HG03354 (cell line): ENCODE measurements at regions not wholly inside any gene's neighbourhood (a gene's known extent, or its start where the extent isn't known, plus 50 kb on each side); places are given as distances from the start of the nearest gene placed in this dataset.
"Not testable (repeated sequence)": the region's sequence is repeated elsewhere in the genome, so short reads cannot be mapped to it uniquely, and the experiment has no call there.

ENCODE experiments used
- ATAC-seq: cut with Tn5 transposase; IDR thresholded peaks from one replicate; pipeline ENCODE4 v1.9.1; 2021; ENCODE audit warnings: mild to moderate bottlenecking; ENCODE audit not compliant: unreplicated experiment, poor library complexity, severe bottlenecking

DNA sequence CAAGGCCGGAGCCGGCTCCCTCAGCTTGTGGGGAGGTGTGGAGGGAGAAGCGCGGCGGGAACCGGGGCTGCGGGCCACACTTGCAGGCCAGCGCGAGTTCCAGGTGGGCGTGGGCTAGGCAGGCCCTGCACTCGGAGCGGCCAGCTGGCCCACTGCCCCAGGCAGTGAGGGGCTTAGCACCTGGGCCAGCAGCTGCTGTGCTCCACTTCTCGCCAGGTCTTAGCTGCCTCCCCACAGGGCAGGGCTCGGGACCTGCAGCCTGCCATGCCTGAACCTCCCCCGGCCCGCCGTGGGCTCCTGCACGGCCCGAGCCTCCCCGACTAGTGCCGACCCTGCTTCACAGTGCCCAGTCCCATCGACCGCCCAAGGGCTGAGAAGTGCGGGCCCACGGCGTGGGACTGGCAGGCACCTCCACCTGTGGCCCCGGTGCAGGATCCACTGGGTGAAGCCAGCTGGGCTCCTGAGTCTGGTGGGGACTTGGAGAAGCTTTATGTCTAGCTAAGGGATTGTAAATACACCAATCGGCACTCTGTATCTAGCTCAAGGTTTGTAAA, 131.8 kb downstream of the KDR start:
- ATAC-seq: not testable (repeated sequence)

DNA sequence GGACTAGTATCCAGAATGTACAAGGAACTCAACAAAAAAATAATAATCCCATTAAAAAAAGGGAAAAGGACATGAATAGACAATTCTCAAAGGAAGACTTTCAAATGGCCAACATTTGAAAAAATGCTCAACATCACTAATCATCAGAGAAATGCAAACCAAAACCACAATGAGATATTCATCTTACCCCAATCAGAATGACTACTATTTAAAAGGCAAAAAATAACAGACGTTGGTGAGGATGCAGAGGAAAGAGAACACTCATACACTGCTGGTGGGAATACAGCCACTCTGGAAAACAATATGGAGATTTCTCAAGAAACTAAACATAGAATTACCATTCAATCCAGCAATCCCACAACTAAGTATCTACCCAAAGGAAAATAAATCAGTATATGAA, 133.1 kb downstream of the KDR start:
- ATAC-seq: no peak

DNA sequence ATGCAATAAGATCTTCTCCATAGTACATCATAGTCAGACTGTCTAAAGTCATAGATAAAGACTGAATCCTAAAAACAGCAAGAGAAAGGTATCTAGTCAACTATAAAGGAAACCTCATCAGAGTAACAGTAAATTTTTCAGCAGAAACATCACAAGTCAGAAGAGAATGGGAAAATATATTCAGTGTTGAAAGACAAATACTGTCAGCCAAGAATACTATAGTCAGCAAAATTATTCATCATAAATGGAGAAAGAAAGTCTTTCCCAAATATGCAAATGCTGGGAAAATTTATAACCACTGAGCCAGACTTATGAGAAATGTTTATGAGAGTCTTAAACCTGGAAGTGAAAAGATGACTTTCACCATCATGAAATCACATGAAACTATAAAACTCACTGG, 136.7 kb downstream of the KDR start:
- no peak for ATAC-seq

DNA sequence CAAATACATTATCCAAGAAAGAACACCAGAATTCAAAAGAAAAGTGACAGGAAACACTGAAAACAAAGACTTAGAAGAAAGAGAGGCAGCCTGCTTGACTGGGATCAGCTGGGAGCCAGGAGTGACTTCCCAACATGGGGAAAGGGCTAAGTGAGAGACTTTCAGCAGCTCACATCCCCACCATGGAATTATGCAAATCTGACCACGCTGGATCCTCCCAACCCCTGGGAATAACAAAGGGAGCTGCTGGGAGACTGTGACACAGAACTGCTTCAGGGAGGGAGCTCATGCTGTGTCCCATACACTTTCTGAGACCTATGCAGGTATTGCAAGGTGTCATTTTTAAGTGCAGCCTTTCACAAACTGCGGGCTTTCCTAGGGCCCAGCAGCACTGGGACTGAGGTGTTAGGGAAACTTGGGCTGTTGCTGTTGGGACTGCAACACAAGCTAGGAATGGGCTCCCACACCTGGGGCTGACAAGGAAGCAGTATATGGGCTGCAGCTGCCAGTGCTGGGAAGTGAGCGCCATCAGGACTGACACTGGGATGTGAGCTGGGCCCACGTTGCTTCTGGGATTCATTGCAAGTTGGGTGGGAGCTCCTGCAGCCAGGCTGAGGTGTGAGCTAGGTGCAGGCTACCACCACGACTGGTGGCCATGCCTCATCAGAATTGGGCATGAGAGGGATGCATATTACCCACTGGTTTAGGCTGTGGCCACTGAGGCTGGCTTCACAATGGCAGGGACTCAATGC, 139.1 kb downstream of the KDR start:
- no peak for ATAC-seq

DNA sequence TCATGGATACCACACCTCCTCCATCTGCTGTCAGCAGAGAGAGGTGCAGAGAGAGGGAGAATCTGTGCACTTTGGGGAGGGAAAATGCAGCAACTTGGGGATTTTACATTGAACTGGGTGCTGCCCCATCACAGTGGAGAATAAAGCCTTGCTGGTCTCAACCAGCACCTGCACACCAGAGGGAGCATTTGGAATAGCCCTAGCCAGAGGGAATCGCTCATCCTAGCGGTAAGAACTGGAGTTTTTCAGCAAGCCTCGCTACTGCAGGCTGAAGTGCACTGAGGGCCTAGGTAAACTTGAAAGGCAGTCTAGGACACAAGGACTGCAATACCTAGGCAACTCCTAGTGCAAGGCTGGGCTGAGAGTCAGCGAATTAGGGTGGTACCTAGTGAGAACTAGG, 148.7 kb downstream of the KDR start:
- ATAC-seq: no peak

DNA sequence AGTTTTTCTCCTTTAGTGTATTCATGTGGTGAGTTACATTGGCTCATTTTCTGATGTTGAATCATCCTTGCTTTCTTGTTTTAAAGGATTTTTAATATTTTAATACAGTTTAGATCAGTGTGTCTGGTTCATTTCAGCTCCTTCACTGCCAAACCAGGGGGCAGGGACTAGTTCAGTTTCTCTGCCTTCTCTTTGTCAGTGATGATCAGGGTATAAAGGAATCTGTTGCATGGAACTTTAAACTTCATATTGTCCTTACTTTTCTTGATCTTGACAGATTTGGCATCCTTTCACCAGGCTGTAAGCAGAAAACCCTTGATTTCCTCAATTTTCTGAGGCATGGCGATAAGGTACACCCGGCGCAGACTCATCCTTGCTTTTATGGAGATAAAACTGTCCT, 149.4 kb downstream of the KDR start:
- ATAC-seq: no peak

DNA sequence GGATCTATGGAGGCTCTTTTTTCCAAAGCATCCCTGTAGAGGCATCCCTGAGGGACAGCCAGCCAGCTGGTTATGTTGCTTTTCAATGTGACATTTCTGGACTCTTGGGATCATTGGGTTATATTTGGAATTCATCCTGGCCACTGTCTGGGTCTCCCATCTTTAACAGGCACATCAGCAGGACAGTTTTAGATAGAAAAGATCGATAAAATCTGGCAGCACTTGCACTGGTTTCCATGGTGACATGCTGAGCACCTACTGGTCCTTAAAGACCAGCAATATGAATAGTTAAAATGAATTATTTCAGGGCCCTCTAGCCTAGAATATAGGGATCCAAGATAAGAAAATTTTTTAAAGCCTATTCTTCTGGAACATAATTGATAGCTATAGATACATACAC, 151.6 kb downstream of the KDR start:
- ATAC-seq: no peak

DNA sequence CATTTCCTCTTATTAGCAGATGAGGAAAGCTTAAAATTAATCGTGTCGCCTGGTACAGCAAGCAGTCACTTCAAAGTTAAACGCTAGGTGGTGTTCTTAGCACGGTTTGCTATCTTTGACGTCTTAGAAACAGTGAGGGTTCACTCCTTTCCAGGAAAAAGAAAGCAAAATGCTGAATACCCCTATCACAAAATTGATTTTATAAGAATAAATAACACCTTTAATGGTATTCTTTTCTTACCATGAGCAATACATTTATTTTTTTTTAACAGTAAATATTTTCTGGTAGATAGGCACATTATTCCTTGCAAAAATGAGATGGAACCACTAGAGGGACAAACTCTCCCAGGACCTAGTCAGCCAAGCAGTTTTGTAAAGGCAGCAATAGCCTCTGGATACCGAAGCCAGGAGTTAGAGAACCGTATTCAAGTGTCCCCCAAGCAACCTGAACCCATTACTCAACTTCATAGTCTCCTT, 153.9 kb downstream of the KDR start:
- ATAC-seq: peak; percentile 86

DNA sequence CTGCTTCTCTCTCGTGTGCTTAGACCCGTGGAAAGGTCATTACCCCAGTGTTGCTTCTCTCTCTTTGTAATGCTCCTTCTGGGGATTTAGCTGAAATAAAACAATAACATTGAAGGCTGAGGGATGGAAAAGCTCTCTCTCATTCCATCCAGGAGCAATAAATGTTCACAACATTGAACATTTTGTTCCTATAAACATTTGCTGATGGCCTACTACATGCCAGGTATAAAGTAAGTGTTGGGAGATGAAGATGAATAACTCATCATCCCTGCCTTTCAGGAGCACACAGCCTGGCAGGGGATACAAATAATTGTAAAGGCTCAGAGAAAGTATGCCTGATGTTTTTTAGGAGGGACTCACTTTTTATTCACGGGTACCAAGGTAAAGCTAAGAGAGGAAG, 158.1 kb downstream of the KDR start:
- no peak for ATAC-seq

DNA sequence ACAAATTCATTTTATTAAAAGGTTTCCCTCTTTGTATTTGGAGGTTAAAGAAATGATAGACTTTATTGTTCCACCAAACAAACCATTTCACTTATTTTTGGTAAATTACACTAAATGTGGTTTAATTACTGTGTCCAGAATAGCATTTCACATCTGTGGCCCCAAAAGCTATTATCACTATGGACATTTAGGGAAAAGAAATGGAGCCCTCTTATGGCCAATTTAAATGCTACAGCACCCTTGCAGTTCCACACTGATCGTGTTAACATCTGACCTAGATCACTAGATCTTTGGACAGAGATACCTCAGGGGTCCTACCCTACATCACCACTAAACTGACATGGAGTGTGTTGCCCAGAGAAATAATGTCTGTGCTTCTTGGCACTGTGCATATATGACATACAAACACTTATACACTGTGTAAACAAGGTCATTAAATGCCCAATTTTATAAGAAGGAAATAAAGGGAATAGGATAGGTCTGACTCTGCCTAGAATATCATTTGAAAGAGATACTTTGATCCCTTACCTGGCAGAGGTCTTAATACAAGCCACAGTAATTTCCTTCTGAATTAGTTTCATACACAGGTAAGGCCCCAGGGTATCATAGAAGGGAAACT, 163.9 kb downstream of the KDR start:
- no peak for ATAC-seq

DNA sequence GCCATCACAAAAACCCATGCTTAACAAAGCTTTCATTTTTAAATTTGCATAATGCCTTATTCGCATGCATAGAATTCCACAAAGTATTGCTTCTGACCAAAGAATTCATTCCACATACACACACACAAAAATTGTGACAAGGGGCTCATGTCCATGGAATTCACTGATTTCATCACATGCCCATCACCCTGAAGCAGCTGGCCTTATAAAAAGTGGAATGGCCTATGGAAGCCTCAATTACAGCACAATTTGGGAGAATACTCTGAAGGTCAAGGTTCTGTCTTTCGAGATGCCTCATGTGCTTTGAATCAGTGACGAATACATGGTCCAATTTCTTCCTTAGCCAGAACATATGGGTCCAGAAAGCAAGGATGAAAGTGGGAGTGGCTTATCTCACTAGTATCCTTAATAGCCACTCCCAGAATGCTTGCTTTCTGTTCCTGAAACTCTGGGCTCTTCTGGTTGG, 165.7 kb downstream of the KDR start:
- no peak for ATAC-seq

DNA sequence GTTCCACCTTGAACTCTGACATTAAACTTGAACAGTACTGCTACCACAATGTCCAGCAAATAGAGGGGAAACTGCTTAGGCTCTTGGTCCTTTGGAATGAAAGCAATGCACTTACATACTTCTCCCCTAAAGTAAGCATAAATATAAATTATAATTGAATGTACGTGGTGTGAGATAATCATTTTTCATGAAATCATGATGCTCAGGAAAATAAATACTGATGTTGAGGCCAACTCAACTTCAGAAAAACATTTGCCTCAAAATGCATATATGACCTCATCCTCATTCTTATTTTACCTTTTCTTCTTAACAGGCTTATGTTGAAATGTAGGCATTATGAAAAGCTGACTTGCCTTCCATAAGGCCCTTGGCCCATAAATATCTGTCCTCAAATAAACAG, 166.3 kb downstream of the KDR start:
- no peak for ATAC-seq

DNA sequence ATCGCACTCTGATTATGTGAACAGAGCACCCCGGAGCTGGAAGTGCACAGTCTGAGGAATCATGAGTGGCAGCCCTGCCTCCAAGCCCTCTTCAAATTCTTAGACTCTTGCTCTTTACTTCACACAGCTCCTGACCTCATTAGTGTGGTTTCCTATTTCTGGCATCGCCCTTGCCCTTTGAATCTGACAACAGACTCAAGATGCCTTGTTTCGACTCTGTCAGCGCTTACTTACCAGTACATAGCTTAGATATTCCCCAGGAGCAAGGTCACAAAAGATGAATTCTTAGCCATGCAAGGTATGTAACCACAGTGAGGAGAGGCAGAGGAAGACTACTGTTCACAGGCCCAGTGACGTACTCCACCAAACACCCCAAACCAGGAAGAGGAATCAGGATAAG, 167.2 kb downstream of the KDR start:
- ATAC-seq: no peak

DNA sequence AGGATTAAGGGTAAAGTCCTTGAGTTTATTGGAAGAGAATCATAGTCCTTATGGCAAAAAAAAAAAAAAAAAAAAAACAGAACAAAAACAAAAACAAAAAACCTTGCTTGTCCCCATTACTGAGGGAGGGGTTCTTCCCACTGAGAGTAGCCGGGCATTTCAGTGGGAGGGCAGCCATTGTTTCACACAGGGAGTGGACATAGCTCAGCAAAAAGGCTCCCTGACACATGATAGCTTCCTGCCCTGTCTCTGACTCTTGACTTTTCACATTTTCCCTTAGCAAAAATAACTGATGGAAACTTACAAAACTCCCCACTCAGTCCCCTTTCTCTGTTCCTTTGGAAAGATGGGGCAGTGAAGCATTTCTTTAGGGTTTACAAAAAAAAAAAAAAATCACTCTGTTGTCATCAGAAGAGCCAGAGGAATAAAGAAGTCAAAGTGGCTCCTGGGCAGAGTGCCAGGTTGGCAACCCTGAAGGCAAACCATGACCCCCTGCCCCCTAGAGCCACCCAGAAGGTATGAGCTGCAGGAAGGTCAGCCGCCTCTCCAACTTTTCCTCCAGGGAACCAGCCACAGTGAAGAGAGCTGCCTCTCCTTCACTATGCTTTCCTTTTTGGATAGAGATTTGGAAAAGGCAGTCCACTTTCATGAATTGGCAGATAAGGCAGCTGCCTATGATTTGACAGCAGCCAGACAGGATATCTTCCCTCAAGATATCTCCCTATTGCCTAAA, 170.6 kb downstream of the KDR start:
- ATAC-seq: no peak

DNA sequence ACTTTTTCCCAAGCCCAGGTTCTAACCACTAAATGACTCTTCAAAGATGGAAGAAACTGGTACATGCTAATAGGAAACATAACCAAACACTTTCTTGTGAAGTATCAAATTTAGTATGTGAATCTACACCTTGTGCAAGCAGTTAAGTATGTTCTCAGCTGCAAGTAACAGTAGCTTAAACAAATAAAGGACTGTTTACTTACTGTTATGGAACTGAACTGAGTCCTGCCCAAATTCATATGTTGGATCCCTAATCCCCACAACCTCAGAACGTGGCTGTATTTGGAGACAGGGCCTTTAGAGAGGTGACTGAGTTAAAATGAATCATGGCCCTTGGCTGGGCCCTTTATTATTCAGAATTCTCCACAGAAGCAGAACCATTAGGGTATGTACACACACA, 178.7 kb downstream of the KDR start:
- ATAC-seq: no peak

DNA sequence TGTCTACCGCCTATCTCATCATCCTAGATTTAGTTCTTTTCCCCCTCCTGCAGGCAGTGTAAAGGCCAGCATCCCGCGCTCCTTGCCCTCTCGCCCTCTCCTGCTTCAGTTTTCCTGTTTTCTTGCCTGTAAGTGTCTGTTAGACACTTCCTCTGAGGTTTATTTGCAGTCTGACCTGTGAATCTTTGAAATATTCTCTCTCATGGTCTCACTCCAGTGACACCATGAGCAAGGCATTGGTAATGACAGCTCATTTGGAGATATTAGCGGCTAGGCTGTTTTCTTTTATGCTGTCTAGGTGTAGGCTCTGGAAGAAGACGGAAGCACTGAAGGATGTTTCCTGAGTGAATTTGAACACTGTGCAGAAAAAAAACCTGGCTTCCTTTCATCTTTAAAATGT, 179.6 kb downstream of the KDR start:
- peak; percentile 41 for ATAC-seq

DNA sequence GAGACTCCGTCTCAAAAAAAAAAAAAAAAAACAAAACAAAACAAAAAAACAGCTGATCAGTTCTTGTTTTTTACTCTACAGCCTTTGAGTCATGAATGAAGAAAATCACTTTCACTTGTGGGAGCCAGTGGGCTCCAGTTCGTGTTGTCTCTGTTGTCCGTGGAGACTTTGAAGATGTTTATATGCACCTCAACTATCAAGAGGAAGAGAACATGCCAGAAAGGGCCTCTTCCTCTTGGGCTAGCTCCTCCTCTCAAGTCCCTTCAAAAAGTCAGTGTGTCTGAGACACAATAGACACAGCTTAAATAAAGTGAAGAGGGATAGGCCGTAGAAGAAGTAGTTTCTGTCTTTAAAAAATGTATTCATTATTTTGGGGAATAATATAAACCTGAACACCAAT, 182.7 kb downstream of the KDR start:
- peak; percentile 73 for ATAC-seq

DNA sequence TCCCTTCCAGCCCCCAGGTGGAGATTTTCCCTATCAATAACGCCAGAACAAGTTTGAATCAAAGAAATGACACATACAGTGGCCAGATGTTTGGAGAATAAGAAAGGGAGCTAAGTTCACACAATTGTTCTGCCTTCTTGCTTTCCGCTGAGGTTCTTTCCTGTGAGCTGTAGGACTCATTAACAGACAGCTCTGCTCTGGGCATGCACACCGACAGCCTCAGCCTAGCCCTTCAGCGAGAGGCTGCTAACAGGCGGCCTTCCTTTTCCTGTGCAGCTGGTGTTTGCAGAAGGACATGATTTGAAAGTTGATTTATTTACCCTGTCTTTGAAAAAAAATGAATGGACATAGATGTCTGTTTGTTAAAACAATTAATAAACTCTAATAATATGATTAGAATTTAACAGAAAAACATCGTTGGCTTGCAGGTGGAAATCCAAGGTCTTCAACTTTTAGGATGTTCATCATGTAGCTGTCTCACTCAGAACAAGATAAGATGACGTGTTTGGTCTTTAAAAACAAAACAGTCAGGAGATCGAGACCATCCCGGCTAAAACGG, 183.3 kb downstream of the KDR start:
- ATAC-seq: peak; percentile 85

DNA sequence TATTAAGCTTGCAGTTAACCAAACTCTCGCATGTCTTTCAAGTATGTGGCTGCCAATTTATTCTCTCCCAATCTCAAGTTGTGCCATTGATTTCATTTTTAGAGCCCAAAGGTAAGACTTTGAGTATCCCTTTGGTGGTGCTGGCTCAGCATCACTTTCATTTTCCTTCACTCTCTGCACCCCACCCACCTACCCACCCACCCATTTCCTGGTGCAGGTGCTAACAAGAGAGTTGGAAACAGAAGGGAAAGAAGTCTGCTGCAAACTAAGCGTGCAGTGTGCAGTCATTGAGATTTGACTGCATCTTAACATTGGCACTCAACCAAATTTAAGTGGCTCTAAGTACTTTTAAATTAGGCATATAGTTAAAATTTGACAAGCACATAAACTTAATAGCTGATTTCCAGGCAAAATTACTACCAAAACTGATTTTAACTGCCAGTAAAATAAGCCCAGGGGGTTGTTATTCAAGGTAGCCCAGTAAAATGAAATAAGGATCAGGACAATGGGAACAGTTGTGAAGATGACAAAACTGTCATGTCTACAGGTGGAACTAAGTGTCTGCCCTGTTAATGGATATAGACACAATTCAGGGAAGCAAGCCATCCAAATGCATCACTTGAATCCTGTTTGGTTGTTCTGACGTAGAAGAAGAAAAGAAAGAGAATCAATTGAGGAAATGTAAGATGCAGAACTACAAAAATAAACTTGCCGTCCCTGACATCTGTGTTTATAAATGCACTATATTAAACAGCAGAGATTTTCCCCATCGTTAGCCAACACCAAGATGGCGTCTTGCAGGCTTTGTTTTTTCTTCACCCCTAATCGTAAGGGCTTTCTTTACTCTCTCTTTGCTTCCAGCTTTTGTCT, 184.2 kb downstream of the KDR start:
- peak; percentile 2 for ATAC-seq
